HEK293T (cell line): ENCODE measurements at regions not wholly inside any gene's neighbourhood (a gene's known extent, or its start where the extent isn't known, plus 50 kb on each side); places are given as distances from the start of the nearest gene placed in this dataset.

ENCODE experiments used
- ARNT ChIP-seq: fragments of 450-650 bp; IDR thresholded peaks from 2 replicates; pipeline ENCODE4 v1.6.1; 2017; ENCODE audit warnings: mild to moderate bottlenecking
- BHLHE40 ChIP-seq: fragments of 450-650 bp; IDR thresholded peaks from 2 replicates; pipeline ENCODE4 v1.6.1; 2016; ENCODE audit warnings: mild to moderate bottlenecking, moderate library complexity, borderline replicate concordance
- CTBP1 ChIP-seq: fragments of 450-650 bp; IDR thresholded peaks from 2 replicates; pipeline ENCODE4 v1.6.1; 2016; ENCODE audit warnings: borderline replicate concordance
- ELF4 ChIP-seq: fragments of 450-650 bp; IDR thresholded peaks from 2 replicates; pipeline ENCODE4 v1.6.1; 2017; ENCODE audit warnings: antibody characterized with exemption
- FOXA1 ChIP-seq: fragments of 450-650 bp; IDR thresholded peaks from 2 replicates; pipeline ENCODE4 v1.6.1; 2016; ENCODE audit warnings: mild to moderate bottlenecking
- FOXK2 ChIP-seq: fragments of 450-650 bp; IDR thresholded peaks from 2 replicates; pipeline ENCODE4 v1.6.1; 2016; ENCODE audit warnings: mild to moderate bottlenecking
- HDGF ChIP-seq: fragments of 450-650 bp; IDR thresholded peaks from 2 replicates; pipeline ENCODE4 v1.6.1; 2017; ENCODE audit warnings: antibody characterized with exemption, borderline replicate concordance
- L3MBTL2 ChIP-seq: fragments of 450-650 bp; conservative IDR thresholded peaks from 2 replicates; pipeline ENCODE4 v1.6.1; 2016; ENCODE audit warnings: mild to moderate bottlenecking
- LEF1 ChIP-seq: fragments of 450-650 bp; IDR thresholded peaks from 2 replicates; pipeline ENCODE4 v1.6.1; 2017; ENCODE audit warnings: mild to moderate bottlenecking, borderline replicate concordance
- SP1 ChIP-seq: fragments of 450-650 bp; IDR thresholded peaks from 2 replicates; pipeline ENCODE4 v1.6.1; 2017
- SUZ12 ChIP-seq: fragments of 450-650 bp; IDR thresholded peaks from 2 replicates; pipeline ENCODE4 v1.6.1; 2016; ENCODE audit warnings: mild to moderate bottlenecking
- ZNF384 ChIP-seq: fragments of 450-650 bp; IDR thresholded peaks from 2 replicates; pipeline ENCODE4 v1.6.1; 2016
- TF ChIP-seq, protein P1 (sequence below): fragments of 450-650 bp; IDR thresholded peaks from 2 replicates; pipeline ENCODE4 v1.6.1; 2016

- TF ChIP-seq ZNF384 (no peak), HDGF (no peak), FOXA1 (no peak), SP1 (no peak), ELF4 (no peak), ARNT (no peak), SUZ12 (no peak), BHLHE40 (no peak), L3MBTL2 (no peak), FOXK2 (no peak), CTBP1 (no peak), LEF1 (no peak)
- TF ChIP-seq, protein P1, sequence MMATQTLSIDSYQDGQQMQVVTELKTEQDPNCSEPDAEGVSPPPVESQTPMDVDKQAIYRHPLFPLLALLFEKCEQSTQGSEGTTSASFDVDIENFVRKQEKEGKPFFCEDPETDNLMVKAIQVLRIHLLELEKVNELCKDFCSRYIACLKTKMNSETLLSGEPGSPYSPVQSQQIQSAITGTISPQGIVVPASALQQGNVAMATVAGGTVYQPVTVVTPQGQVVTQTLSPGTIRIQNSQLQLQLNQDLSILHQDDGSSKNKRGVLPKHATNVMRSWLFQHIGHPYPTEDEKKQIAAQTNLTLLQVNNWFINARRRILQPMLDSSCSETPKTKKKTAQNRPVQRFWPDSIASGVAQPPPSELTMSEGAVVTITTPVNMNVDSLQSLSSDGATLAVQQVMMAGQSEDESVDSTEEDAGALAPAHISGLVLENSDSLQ, result no peak
Observed at GRCh38 chr12:9404031-9404430, 195.8 kb upstream of the PZP start.
